Endothelial cell of umbilical vein (primary cell): ENCODE measurements at regions not wholly inside any gene's neighbourhood (a gene's known extent, or its start where the extent isn't known, plus 50 kb on each side); places are given as distances from the start of the nearest gene placed in this dataset.
A peak's percentile ranks its signal among the peaks of the same experiment; 100 is the strongest.

Experiments used
- BruUV-seq: library from RNA; stranded (reverse); fragments of 400-500 nt; replicated peaks from 2 replicates; lab custom pipeline; 2021; lab: Mats Ljungman, UMichigan
- CTCF ChIA-PET: fragments of 300-600, 350-600 bp; sonication (Branson Sonifier 250); formaldehyde crosslinking; loops from one replicate; lab custom pipeline; 2021; ENCODE audit warnings: antibody characterized with exemption, inconsistent platforms; lab: Charles Lee
- POLR2A ChIA-PET: fragments of 300-600, 350-600 bp; sonication (Branson Sonifier 250); formaldehyde crosslinking; loops from one replicate; lab custom pipeline; 2021; ENCODE audit warnings: antibody characterized with exemption, inconsistent platforms; lab: Charles Lee
- DNase-seq: peaks from one replicate; pipeline ENCODE4 v3.0.0-alpha.2; 2011; ENCODE audit warnings: low read depth, low spot score
- FAIRE-seq: peaks from 2 replicates; lab custom pipeline; 2011; peaks lifted over from hg19 to GRCh38; lab: Jason Lieb, UNC
- H2AFZ ChIP-seq: 2 replicates; pipeline ENCODE4 v1.6.0; 2012; ENCODE audit warnings: low read depth, low read length, control low read depth, inconsistent platforms
- H3K27ac ChIP-seq: 2 replicates; pipeline ENCODE4 v1.5.1; 2011; ENCODE audit warnings: low read depth, mild to moderate bottlenecking, control low read depth, low read length, moderate library complexity; ENCODE audit not compliant: insufficient read depth
- H3K27me3 ChIP-seq, 2 experiments: 2 replicates each; pipeline versions ENCODE4 v1.6.0 to v1.6.1; 2011; ENCODE audit warnings: low read length in 2 of 2, mixed read lengths in 1 of 2; ENCODE audit not compliant: control insufficient read depth in 2 of 2, insufficient read depth in 2 of 2
- H3K36me3 ChIP-seq, 2 experiments: 2 replicates in 1 of 2; 3 replicates in 1 of 2; pipeline ENCODE4 v1.5.1; 2011; ENCODE audit warnings: low read length in 2 of 2, mild to moderate bottlenecking in 1 of 2, moderate library complexity in 1 of 2; ENCODE audit not compliant: control insufficient read depth in 2 of 2, insufficient read depth in 2 of 2; ENCODE audit errors: extremely low read depth in 1 of 2
- H3K4me1 ChIP-seq: 3 replicates; pipeline ENCODE4 v1.5.1; 2011; ENCODE audit warnings: mild to moderate bottlenecking, low read length; ENCODE audit not compliant: control insufficient read depth, insufficient read depth; ENCODE audit errors: extremely low read depth
- H3K4me2 ChIP-seq: 2 replicates; pipeline ENCODE4 v1.6.1; 2011; ENCODE audit warnings: low read length, control low read depth, mixed read lengths; ENCODE audit not compliant: insufficient read depth
- H3K4me3 ChIP-seq, 3 experiments: fragments of 200-600 bp in 1 of 3; sonication (generic), shearing (Covaris generic) in 1 of 3; replicated peaks in 1 of 3; 2 replicates each; pipeline ENCODE4 v1.5.1; 2011 to 2016; ENCODE audit warnings: control low read depth in 3 of 3, low read length in 3 of 3, mild to moderate bottlenecking in 2 of 3, inconsistent platforms in 1 of 3, low read depth in 1 of 3, moderate library complexity in 1 of 3; ENCODE audit not compliant: insufficient read depth in 1 of 3
- H3K79me2 ChIP-seq: 2 replicates; pipeline ENCODE4 v1.6.0; 2012; ENCODE audit warnings: low read length, inconsistent platforms; ENCODE audit not compliant: control insufficient read depth, insufficient read depth
- H3K9ac ChIP-seq: replicated peaks from 2 replicates; pipeline ENCODE3; 2011; ENCODE audit warnings: low read length, control low read depth; ENCODE audit not compliant: insufficient read depth; ENCODE audit errors: extremely low read depth
- H3K9me1 ChIP-seq: replicated peaks from 3 replicates; pipeline ENCODE4 v1.6.0; 2011; ENCODE audit warnings: mild to moderate bottlenecking, low read length; ENCODE audit not compliant: control insufficient read depth, insufficient read depth; ENCODE audit errors: extremely low read depth
- H3K9me3 ChIP-seq: replicated peaks from 2 replicates; pipeline ENCODE4 v1.5.1; 2012; ENCODE audit warnings: low read length, inconsistent platforms; ENCODE audit not compliant: control insufficient read depth, insufficient read depth
- H4K20me1 ChIP-seq: replicated peaks from 2 replicates; pipeline ENCODE3; 2011; ENCODE audit warnings: mild to moderate bottlenecking, low read length; ENCODE audit not compliant: control insufficient read depth, insufficient read depth; ENCODE audit errors: extremely low read depth
- CTCF ChIP-seq, 2 donors: IDR thresholded peaks; 1 replicate in 1 of 2; 2 replicates in 1 of 2; pipeline ENCODE4 v1.5.1; 2011; ENCODE audit warnings: low read length in 2 of 2, mild to moderate bottlenecking in 2 of 2, moderate library complexity in 2 of 2, control low read depth in 1 of 2, inconsistent platforms in 1 of 2, low read depth in 1 of 2; ENCODE audit not compliant: insufficient read depth in 1 of 2; ENCODE audit errors: extremely low read depth in 1 of 2
- EZH2 ChIP-seq: IDR thresholded peaks from 2 replicates; pipeline ENCODE4 v1.6.1; 2012; ENCODE audit warnings: borderline replicate concordance, low read depth, mild to moderate bottlenecking, moderate library complexity, low read length, inconsistent platforms; ENCODE audit not compliant: severe bottlenecking
- FOS ChIP-seq: IDR thresholded peaks from 2 replicates; pipeline ENCODE4 v1.6.1; 2011; ENCODE audit warnings: mild to moderate bottlenecking, low read length, moderate library complexity, borderline replicate concordance; ENCODE audit not compliant: insufficient read depth
- GATA2 ChIP-seq: IDR thresholded peaks from 2 replicates; pipeline ENCODE4 v1.7.0; 2011; ENCODE audit warnings: low read depth, mild to moderate bottlenecking, moderate library complexity, mixed read lengths, low read length; ENCODE audit not compliant: insufficient read length, insufficient read depth
- JUN ChIP-seq: IDR thresholded peaks from 2 replicates; pipeline ENCODE4 v1.6.1; 2011; ENCODE audit warnings: borderline replicate concordance, low read depth; ENCODE audit not compliant: insufficient read length, insufficient read depth
- MAX ChIP-seq: IDR thresholded peaks from 2 replicates; pipeline ENCODE4 v1.6.1; 2011; ENCODE audit not compliant: insufficient read depth, insufficient read length
- MYC ChIP-seq: IDR thresholded peaks from one replicate; pipeline ENCODE4 v1.6.1; 2011; ENCODE audit warnings: mild to moderate bottlenecking, low read depth, low read length
- POLR2A ChIP-seq: IDR thresholded peaks from 2 replicates; pipeline ENCODE4 v1.6.1; 2012; ENCODE audit warnings: low read depth, mild to moderate bottlenecking, control low read depth, low read length
- POLR2AphosphoS5 ChIP-seq: IDR thresholded peaks from 2 replicates; pipeline ENCODE4 v1.6.1; 2012; ENCODE audit warnings: low read depth, mild to moderate bottlenecking, control low read depth, low read length, moderate library complexity; ENCODE audit not compliant: insufficient read depth
- dilution Hi-C: fragments of 300-500 bp; cut with MboI; formaldehyde crosslinking; loops from one replicate; pipeline ENCODE4 v1.15.0; 2019; ENCODE audit warnings: low sequenced_read_pairs; ENCODE audit not compliant: extremely low pct_ligation_motif_present
- intact Hi-C: fragments of 100-400 bp; cut with micrococcal nuclease; formaldehyde crosslinking; loops from one replicate; pipeline ENCODE4 v1.10.0; 2022

- no TSS peak for BruUV-seq
- intact Hi-C loops (loop anchor here (2.0 to 10.0 kb wide), 3 partner anchors 67 to 1455 kb away; no protein-coding TSS in a partner anchor), dilution Hi-C loops (no loop called here)
- CTCF ChIA-PET: interaction anchor here (1.0 kb wide), 1 partner anchor 170 kb away, joined by 3 read pairs; no protein-coding TSS in a partner anchor
- FAIRE-seq (no peak), DNase-seq (no peak)
- peaks cover 50% of the 10 kb centered on the region for H3K4me1 ChIP-seq
- H3K9ac ChIP-seq: no peak overlapping the region
- H3K36me3 ChIP-seq: no peaks in the 10 kb centered on the region
- H3K27me3 ChIP-seq: no peaks in the 10 kb centered on the region
- no peak for TF ChIP-seq EZH2
- TF ChIP-seq JUN: no peak
- TF ChIP-seq FOS: no peak
- TF ChIP-seq GATA2: no peak
- no peak for TF ChIP-seq MAX
- no peak for TF ChIP-seq POLR2AphosphoS5
- TF ChIP-seq MYC: no peak
- no peak for TF ChIP-seq CTCF (IDR thresholded peaks at IDR 0.05; ENCODE audit: extremely low read depth in 1 of 2, insufficient read depth in 1 of 2, low read depth in 1 of 2, low read length in 2 of 2)
- TF ChIP-seq POLR2A: no peak
- H3K9me3 ChIP-seq: no peaks in the 10 kb centered on the region
- H3K27ac ChIP-seq: peak overlapping the region; percentile 87
- no peak overlapping the region for H3K4me3 ChIP-seq
- H4K20me1 ChIP-seq: no peaks in the 10 kb centered on the region
- H3K9me1 ChIP-seq: no peaks in the 10 kb centered on the region
- peak overlapping the region; percentile 8 for H3K4me2 ChIP-seq
- H2AFZ ChIP-seq: no peak overlapping the region
- peaks cover 27% of the 10 kb centered on the region for H3K79me2 ChIP-seq
- POLR2A ChIA-PET: no interaction called here
Measured at GRCh38 chr4:11549525-11549924, 120.8 kb upstream of the HS3ST1 start.
